ENCODE measurements at regions not wholly inside any gene's neighbourhood (a gene's known extent, or its start where the extent isn't known, plus 50 kb on each side); places are given as distances from the start of the nearest gene placed in this dataset.
A peak's percentile ranks its signal among the peaks of the same experiment; 100 is the strongest.
"Not testable (repeated sequence)": the region's sequence is repeated elsewhere in the genome, so short reads cannot be mapped to it uniquely, and the experiment has no call there.

DNA sequence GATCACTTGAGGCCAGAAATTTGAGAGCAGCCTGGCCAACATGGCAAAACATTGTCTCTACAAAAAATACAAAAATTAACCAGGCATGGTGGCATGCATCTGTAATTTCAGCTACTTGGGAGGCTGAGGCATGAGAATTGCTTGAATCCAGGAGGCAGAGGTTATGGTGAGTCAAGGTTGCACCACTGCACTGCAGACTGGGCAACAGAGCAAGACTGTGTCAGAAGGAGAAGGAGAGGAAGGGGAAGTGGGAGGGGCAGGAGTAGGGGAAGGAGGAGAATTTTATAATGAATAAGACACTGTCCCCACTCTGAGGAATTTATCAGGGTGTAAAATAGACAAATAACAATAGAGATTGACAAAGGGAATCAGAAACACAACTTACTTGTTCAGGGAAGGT is 440.6 kb upstream of the DYNLRB2 start:
- DNase-seq (ENCODE audit: low read depth in 3 of 3, low spot score in 2 of 3), result no peak

- no peak for DNase-seq (ENCODE audit: low read depth in 3 of 3, low spot score in 2 of 3)
These were observed 443.7 kb upstream of the DYNLRB2 start for GRCh38 chr16:80097098-80097497.

DNA sequence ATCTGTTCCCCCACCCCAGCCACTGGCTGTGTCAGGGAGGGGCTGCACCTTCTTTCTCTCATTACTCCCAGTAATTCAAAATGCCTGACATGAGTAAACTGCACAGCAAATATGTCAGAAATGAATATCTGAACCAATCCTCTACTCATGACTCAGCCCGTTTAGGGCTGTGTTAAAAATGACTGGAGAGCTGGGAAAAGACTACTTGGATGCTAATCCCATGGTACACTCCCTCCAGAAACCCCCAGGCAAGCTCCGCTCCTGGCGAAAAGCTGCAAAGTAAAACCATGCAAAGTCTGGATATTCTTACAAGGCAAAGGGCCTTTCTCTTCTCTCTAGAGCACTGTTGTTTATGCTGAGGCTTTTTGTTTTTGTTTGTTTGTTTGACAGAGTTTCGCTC is 448.1 kb upstream of the DYNLRB2 start:
- no peak for DNase-seq (ENCODE audit: low read depth in 3 of 3, low spot score in 2 of 3)

GRCh38 chr16:80091453-80091852 is 449.3 kb upstream of the DYNLRB2 start:
- DNase-seq (ENCODE audit: low read depth in 3 of 3, low spot score in 2 of 3), result not testable (repeated sequence)

- no peak for DNase-seq (ENCODE audit: low read depth in 3 of 3, low spot score in 2 of 3)
These were observed 455.2 kb upstream of the DYNLRB2 start for GRCh38 chr16:80085606-80086005.

DNA sequence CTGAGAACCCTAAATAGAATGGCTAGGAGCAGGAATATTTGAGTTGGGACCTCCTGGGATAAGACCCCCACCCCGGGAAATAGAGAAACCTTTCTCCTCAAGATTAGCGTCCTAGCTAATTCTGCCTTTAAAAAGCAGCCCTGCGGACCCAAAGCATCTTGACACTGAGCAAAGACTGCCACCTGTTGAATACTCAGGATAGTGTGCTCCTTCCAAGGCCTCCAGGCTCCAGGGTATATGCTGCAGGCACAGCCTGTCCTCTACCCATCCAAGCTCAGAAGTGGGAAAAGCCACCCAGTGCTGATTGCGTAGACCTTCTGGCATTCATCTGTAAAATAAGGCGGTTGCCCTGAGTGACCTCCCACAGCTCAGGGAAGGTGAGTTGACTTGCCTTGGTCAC is 456.2 kb upstream of the DYNLRB2 start:
- peak; percentile 29 to 59 (median 46) for DNase-seq (ENCODE audit: low read depth in 3 of 3, low spot score in 2 of 3)

GRCh38 chr16:80084163-80084562 is 456.6 kb upstream of the DYNLRB2 start:
- DNase-seq (ENCODE audit: low read depth in 3 of 3, low spot score in 2 of 3), result no peak

DNA sequence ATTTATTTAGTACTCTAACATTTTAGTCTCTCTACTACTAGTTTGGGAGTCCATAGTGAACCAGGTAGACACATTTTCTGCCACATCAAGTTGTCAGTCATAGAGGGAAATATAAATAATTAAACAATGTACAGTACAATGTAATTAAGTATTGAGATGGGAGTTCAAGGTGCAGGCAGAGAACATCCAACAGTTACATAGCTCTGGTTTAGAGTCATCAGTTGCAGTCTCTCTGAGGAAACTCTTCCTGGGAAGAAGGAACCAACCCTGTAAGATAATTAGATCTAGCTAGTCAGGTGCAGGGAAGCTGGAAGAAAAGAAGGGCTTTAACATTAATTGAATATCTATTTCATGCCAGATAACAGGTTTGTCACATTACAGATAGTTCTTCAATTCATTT is 457.9 kb upstream of the DYNLRB2 start:
- DNase-seq (ENCODE audit: low read depth in 3 of 3, low spot score in 2 of 3), result no peak

GRCh38 chr16:80081846-80082245 is 458.9 kb upstream of the DYNLRB2 start:
- no peak for DNase-seq (ENCODE audit: low read depth in 3 of 3, low spot score in 2 of 3)

DNA sequence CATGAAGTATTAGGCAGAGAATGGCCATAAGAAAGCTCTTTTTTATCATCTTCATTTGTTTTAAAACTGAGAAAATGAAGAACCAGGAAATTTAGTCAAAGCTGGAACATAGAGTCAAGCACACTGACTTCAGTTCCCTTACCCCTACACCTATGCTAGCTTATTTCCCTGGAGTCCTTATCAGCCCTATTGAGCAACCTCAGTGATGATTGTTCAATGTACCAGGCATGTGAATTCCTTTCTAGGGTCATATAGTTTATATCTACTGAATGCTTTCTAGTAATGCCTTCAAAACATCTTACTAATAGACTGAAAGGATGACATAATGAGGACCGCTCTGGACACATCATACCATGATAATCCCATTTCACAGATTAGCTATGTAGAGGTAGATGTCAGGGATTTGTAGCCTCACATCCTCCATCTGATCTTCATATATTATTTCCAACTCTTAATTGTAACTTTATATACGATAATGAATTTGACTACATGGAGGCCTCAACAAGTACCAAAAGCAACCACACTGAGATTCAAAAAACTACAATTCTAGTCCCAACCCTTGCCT is 460.4 kb upstream of the DYNLRB2 start:
- no peak for DNase-seq (ENCODE audit: low read depth in 3 of 3, low spot score in 2 of 3)

DNA sequence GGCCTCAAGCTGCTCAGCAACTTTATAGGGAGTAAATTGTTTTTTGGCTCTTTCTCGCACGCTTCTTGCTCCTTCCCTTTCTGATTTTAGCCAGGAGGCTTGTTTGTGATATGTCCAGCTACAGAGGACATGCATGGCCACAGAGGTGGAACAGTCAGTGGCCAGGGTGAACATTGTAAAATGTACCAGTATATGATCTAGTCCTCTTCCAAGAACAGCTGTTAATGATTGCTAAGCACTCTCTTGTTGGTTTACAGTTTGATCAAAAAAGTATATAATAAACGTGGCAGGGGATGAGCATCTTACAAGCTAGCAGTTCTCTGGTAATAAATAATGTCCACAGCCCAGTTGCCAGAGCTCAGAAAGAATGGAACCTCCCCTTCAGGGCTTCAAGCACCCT is 461.7 kb upstream of the DYNLRB2 start:
- no peak for DNase-seq (ENCODE audit: low read depth in 3 of 3, low spot score in 2 of 3)

DNA sequence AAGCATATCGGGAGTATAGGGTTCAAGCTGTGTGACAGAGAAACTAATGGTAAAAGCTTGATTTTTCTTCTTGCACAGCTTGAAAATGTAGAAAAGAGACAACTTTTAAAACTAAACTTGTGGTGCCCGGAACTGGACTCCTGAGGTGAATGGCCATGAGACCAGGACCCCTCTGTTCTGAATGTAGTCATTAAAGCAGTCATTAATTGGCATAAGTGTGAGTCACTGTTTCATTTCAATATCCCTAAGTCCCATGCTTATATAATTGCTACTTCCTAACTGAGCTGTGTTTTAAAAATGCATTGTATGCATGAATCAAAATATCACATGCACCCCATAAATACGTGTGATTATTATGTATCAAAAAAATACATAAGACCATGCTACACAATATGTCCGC is 463.1 kb upstream of the DYNLRB2 start:
- DNase-seq (ENCODE audit: low read depth in 3 of 3, low spot score in 2 of 3), result no peak

DNA sequence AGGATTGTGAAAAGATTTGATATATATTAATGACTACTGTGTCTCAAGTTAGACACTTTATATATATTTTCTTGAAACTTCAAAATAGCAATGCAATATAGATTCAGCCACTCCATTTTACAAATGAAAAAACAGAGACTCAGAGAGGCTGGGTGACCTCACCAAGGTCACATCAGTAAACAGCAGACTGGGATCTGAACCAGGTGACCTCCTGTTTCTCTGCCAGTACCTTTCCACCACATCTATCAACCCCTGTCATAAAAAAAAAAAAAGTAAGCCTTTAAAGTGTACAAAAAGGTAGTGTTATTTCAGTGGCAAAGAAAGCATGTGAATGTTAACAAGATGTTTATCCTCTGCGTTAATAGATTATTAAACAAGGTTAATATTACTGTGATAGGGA is 466.5 kb upstream of the DYNLRB2 start:
- no peak for DNase-seq (ENCODE audit: low read depth in 3 of 3, low spot score in 2 of 3)

DNA sequence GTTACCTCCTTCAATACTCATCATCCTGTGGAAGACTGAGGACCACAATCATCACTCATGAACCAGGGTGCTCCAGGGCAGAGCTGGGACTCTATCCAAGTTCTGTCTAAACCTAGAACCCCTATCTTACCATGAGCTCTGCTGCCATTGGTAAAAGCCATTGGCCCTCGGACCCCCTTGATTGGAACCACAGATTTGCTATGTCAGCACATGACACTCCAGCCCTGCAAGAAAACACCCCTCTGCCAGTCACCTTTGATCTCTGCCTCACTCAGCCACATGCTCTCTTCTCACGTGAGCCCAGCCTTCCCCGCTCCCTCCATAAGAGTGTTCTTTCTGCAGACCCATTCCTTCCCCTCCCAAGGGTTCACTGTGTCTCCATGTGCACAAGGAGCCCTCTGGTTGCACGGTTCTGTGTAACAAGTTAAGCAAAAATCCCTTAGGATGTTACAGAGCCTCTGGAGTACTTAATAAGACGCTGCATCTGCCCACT is 468.8 kb upstream of the DYNLRB2 start:
- DNase-seq (ENCODE audit: low read depth in 3 of 3, low spot score in 2 of 3), result no peak

DNA sequence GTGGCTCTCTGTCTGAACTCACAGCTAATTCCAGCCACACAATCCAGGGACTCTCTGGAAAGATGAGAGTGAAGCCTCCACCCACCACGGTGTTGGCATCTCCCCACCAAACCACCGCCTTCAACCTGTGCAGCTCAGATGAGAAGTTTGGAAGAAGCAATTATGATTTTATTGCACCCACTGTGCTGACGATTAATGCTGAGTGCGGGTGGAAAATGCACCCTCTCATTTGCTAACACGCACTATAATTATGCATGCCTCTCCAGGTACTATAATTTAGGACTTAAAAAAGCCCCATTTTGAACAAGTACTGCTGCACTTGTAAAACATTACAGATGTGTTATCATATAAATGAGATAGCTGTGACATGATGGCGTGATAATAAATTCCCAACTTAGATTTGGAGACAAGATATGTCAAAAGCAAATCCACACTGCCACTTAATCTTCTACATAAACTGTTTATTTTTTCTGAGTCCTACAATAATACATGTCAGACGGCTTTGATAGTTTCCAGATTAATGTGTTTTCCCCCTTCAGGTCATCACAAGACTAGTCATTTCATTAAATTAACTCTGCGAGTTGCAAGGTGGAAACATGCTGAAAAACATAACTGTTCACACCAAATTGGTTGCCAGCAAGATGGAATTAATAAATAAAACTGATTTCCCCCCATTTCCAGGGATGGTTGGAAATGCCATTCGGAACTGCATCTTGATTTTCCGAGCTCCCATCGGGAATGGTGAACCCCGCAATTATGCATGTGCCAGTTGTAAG is 466.5 kb upstream of the MAF start:
- no peak for DNase-seq (ENCODE audit: low read depth in 3 of 3, low spot score in 2 of 3)

- DNase-seq (ENCODE audit: low read depth in 3 of 3, low spot score in 2 of 3), result no peak
These were observed 465.0 kb upstream of the MAF start for GRCh38 chr16:80065541-80065940.

DNA sequence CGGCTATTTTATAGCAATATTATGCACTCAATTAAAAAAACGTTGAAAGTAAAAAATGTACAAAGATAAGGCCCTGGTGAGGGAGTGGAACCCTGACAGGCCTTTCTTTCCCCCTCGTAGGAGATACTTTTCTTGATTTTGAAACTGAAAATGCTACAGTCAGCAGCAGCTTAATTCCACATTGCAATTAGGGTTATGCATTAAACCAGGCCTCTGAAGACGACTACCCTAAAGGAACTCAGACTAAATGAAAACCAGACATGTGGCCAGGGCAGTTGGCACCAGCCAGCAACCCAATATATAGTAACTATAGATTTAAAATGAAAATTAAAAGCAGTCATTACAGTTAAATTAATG is 463.2 kb upstream of the MAF start:
- no peak for DNase-seq (ENCODE audit: low read depth in 3 of 3, low spot score in 2 of 3)

DNA sequence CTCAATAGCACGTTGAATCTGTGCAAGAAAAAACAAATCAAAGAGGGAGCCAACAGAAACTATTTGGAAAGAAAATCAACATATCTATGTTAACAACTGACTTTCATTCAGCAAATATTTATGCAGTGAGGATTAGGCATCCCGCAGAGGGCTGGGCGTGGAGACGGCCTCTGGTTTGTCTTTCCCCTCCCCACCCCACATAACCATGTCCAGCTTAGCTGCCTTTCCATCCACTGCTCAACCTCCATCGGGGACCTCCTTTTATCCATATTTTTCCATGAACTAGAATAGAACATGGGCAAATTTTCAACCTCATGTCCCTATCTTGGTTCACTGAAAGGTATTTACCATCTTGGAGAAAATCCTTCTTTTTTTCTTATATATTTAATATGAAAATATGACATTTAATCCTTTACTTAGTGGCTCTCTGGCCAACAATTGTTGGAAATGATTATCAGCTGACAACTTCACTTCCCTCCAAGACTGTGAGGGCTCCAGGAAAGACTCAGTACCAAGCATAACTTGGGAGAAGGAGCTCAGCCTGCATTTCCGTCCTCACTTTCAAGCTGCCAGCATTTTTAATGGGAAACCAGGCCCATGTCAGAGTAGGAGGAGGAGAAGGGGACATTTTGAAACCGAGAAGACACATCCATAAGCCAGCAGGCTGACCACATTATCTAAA is 462.6 kb upstream of the MAF start:
- DNase-seq (ENCODE audit: low read depth in 3 of 3, low spot score in 2 of 3), result no peak

DNA sequence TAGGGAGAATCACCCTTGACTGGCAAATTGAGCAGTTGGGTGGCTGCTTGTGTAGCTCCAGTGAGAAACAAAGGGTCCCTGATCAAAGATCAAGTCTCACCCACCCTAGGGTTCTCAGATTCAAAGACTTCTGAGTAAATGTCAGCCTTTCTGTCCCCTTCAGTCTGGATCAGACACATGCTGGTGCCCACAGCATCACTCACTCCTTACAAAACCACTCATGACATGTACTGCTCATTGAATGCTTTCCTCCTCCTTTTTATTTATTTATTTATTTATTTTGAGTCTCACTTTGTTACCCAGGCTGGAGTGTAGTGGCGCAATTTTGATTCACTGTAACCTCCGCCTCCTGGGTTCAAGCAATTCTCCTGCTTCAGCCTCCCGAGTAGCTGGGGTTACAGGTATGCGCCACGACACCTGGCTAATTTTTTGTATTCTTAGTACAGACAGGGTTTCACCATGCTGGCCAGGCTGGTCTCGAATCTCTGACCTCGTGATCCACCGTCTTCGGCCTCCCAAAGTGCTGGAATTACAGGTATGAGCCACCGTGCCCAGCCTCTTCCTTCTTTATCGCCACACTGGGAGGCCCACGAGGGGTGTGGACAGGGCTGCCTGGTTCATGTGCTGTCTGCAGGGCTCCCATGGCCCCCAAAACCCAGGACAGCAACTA is 462.0 kb upstream of the MAF start:
- DNase-seq (ENCODE audit: low read depth in 3 of 3, low spot score in 2 of 3), result no peak

DNA sequence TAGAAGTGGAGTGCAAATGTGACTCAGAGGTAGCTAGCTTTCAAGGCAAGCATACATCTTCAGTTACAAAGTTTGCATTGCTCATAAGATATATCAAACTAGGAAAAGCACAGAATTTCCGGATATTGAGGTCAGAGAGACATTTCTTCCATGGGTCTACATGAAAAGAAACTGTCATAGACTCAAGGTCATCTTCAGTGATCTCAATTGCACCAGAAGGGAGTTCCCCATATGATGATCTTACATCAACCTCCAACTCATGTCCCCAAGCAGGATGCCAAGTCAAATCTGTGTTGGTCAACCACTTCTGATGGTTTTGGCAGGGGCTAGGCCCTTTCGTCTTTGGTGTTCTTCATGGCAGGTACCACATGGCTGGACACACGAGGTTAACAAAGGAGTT is 459.9 kb upstream of the MAF start:
- no peak for DNase-seq (ENCODE audit: low read depth in 3 of 3, low spot score in 2 of 3)

DNA sequence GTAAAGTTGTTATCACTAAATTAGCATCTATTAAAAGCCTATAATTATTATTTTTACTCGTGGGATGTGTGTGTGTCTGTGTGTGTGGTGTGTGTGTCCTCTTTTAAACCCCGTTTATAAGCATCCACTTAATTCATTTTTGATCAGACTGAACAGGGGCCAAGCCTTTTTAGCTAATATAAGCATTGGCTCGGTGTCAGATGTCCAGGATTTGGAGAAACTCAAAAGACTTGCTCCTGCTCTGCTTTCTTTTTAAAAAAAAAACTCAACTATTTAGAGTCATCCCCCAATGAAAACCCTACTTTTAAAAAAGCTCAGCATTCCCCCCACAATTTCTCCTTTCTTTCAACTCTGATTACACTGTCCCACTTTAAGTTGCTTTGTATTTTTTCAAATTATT is 459.3 kb upstream of the MAF start:
- DNase-seq (ENCODE audit: low read depth in 3 of 3, low spot score in 2 of 3), result no peak

- DNase-seq (ENCODE audit: low read depth in 3 of 3, low spot score in 2 of 3), result no peak
These were observed 457.7 kb upstream of the MAF start for GRCh38 chr16:80058214-80058613.

Data from right renal cortex interstitium (tissue), 3 donors.